ENCODE measurements at regions not wholly inside any gene's neighbourhood (a gene's known extent, or its start where the extent isn't known, plus 50 kb on each side); places are given as distances from the start of the nearest gene placed in this dataset.

DNA sequence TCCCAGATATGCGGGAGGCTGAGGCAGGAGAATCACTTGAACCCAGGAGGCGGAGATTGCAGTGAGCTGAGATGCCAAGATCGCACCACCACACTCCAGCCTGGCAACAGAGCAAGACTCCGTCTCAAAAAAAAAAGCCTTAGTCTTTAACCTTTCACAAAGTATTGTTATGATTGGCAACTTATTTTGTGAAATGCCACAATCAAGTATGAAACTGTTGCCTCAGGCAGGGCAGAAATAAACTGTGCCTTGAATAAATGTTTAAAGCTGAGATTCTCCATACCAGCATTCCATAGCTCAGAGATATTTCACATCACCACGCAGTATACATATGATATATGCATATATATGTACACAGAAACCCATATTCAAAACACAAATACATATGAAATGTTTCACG lies 120.1 kb upstream of the CCDC28A start:
- no peaks in the 10 kb centered on the region for H3K9me3 ChIP-seq (replicated peaks; ENCODE audit: control insufficient read depth, insufficient read depth, low read length)
- no TSS peak for BruUV-seq (replicated peaks)
- FAIRE-seq (peak; percentile 59), DNase-seq (ENCODE audit: low read depth, low spot score) (peak; percentile 27)
- H3K9ac ChIP-seq (replicated peaks; ENCODE audit: extremely low read depth, insufficient read depth, low read length) = no peak overlapping the region
- H4K20me1 ChIP-seq (replicated peaks; ENCODE audit: control insufficient read depth, extremely low read depth, insufficient read depth, low read length) = no peaks in the 10 kb centered on the region
- H3K27ac ChIP-seq (ENCODE audit: insufficient read depth, low read depth, low read length) = no peak overlapping the region
- H3K4me2 ChIP-seq (ENCODE audit: insufficient read depth, low read length) = peak overlapping the region; percentile 88
- no peaks in the 10 kb centered on the region for H3K27me3 ChIP-seq (ENCODE audit: control insufficient read depth in 2 of 2, insufficient read depth in 2 of 2, low read length in 2 of 2)
- no peak overlapping the region for H3K4me3 ChIP-seq (replicated peaks in 1 of 3; ENCODE audit: insufficient read depth in 1 of 3, low read depth in 1 of 3, low read length in 3 of 3)
- TF ChIP-seq EZH2 (IDR thresholded peaks at IDR 0.05; ENCODE audit: borderline replicate concordance, low read depth, low read length, severe bottlenecking) (no peak), POLR2A (IDR thresholded peaks at IDR 0.05; ENCODE audit: low read depth, low read length) (no peak), MYC (IDR thresholded peaks at IDR 0.05; ENCODE audit: low read depth, low read length) (no peak), GATA2 (IDR thresholded peaks at IDR 0.05; ENCODE audit: insufficient read depth, insufficient read length, low read depth, low read length) (no peak), JUN (IDR thresholded peaks at IDR 0.05; ENCODE audit: borderline replicate concordance, insufficient read depth, insufficient read length, low read depth) (no peak), POLR2AphosphoS5 (IDR thresholded peaks at IDR 0.05; ENCODE audit: insufficient read depth, low read depth, low read length) (no peak), FOS (IDR thresholded peaks at IDR 0.05; ENCODE audit: borderline replicate concordance, insufficient read depth, low read length) (no peak)
- TF ChIP-seq, protein P1, sequence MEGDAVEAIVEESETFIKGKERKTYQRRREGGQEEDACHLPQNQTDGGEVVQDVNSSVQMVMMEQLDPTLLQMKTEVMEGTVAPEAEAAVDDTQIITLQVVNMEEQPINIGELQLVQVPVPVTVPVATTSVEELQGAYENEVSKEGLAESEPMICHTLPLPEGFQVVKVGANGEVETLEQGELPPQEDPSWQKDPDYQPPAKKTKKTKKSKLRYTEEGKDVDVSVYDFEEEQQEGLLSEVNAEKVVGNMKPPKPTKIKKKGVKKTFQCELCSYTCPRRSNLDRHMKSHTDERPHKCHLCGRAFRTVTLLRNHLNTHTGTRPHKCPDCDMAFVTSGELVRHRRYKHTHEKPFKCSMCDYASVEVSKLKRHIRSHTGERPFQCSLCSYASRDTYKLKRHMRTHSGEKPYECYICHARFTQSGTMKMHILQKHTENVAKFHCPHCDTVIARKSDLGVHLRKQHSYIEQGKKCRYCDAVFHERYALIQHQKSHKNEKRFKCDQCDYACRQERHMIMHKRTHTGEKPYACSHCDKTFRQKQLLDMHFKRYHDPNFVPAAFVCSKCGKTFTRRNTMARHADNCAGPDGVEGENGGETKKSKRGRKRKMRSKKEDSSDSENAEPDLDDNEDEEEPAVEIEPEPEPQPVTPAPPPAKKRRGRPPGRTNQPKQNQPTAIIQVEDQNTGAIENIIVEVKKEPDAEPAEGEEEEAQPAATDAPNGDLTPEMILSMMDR (IDR thresholded peaks at IDR 0.05; ENCODE audit: extremely low read depth in 1 of 2, insufficient read depth in 1 of 2, low read depth in 1 of 2, low read length in 2 of 2) = no peak
- TF ChIP-seq, protein P2, sequence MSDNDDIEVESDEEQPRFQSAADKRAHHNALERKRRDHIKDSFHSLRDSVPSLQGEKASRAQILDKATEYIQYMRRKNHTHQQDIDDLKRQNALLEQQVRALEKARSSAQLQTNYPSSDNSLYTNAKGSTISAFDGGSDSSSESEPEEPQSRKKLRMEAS (IDR thresholded peaks at IDR 0.05; ENCODE audit: insufficient read depth, insufficient read length) = no peak
- POLR2A ChIA-PET = no interaction called here
- dilution Hi-C loops (cut with MboI; ENCODE audit: extremely low pct_ligation_motif_present, low sequenced_read_pairs) (no loop called here), intact Hi-C loops (cut with micrococcal nuclease) (no loop called here)
- H2AFZ ChIP-seq (ENCODE audit: low read depth, low read length) = no peak overlapping the region
- CTCF ChIA-PET = interaction anchor here (0.8 to 3.0 kb wide), 5 partner anchors 11 to 39 kb away, joined by 3 to 14 read pairs (median 4); no protein-coding TSS in a partner anchor
- H3K79me2 ChIP-seq (ENCODE audit: control insufficient read depth, insufficient read depth, low read length) = peaks cover 66% of the 10 kb centered on the region
- peaks cover 30% of the 10 kb centered on the region for H3K4me1 ChIP-seq (ENCODE audit: control insufficient read depth, extremely low read depth, insufficient read depth, low read length)
- H3K36me3 ChIP-seq (ENCODE audit: control insufficient read depth in 2 of 2, extremely low read depth in 1 of 2, insufficient read depth in 2 of 2, low read length in 2 of 2) = no peaks in the 10 kb centered on the region
- no peaks in the 10 kb centered on the region for H3K9me1 ChIP-seq (replicated peaks; ENCODE audit: control insufficient read depth, extremely low read depth, insufficient read depth, low read length)

All from endothelial cell of umbilical vein (primary cell).